ENCODE measurements at regions not wholly inside any gene's neighbourhood (a gene's known extent, or its start where the extent isn't known, plus 50 kb on each side); places are given as distances from the start of the nearest gene placed in this dataset.
"Not testable (repeated sequence)": the region's sequence is repeated elsewhere in the genome, so short reads cannot be mapped to it uniquely, and the experiment has no call there.

DNA sequence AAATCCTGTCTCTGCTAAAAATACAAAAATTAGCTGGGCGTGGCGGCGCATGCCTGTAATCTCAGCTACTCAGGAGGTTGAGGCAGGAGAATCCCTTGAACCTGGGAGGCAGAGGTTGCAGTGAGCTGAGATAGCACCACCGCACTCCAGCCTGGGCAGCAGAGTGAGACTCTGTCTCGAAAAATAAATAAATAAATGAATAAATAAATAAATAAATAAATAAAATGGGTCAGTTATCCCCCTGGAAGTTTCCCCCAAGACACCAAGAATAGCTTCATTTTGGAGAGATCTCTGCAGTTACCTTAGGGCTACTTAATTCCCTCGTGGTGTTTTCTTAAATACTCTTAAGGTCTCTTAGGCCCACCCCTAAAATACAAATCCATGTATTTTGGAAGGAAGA, 53.9 kb upstream of the ERO1B start:
- ATAC-seq; DNase-seq (ENCODE audit: low spot score); H3K9me2 ChIP-seq (ENCODE audit: insufficient read depth); H3K9me3 Mint-ChIP-seq; H3K4me1 Mint-ChIP-seq; H3K27ac Mint-ChIP-seq; H3K36me3 ChIP-seq (ENCODE audit: insufficient read depth); H3K4me3 Mint-ChIP-seq; H3K4me1 ChIP-seq (ENCODE audit: insufficient read depth); H3F3A ChIP-seq (replicated peaks; ENCODE audit: low read depth); H3K27me3 Mint-ChIP-seq (ENCODE audit: insufficient read depth, low read depth, poor library complexity); H3K36me3 Mint-ChIP-seq (ENCODE audit: low read depth); H2AFZ ChIP-seq; H3K4me3 ChIP-seq; H3K79me2 ChIP-seq (replicated peaks; ENCODE audit: insufficient read depth); H3K4me2 ChIP-seq; H3K27me3 ChIP-seq (ENCODE audit: insufficient read depth); H3K27ac ChIP-seq (ENCODE audit: low read depth); H4K20me1 ChIP-seq (replicated peaks; ENCODE audit: insufficient read depth): not testable (repeated sequence)

GRCh38 chr1:236334893-236335545, 53.3 kb upstream of the ERO1B start:
- no peaks in the 10 kb centered on the region for H3K36me3 ChIP-seq (ENCODE audit: insufficient read depth)
- no peaks in the 10 kb centered on the region for H3K79me2 ChIP-seq (replicated peaks; ENCODE audit: insufficient read depth)
- H3K27ac ChIP-seq (ENCODE audit: low read depth): no peak overlapping the region
- no peak overlapping the region for H2AFZ ChIP-seq
- H3K9me3 Mint-ChIP-seq: no peaks in the 10 kb centered on the region
- H3K27me3 ChIP-seq (ENCODE audit: insufficient read depth): no peaks in the 10 kb centered on the region
- no peak overlapping the region for H3K4me3 ChIP-seq
- H3K4me3 Mint-ChIP-seq: no peak overlapping the region
- H3K9me2 ChIP-seq (ENCODE audit: insufficient read depth): no peaks in the 10 kb centered on the region
- no peaks in the 10 kb centered on the region for H4K20me1 ChIP-seq (replicated peaks; ENCODE audit: insufficient read depth)
- no peak overlapping the region for H3K27ac Mint-ChIP-seq
- no peak for DNase-seq (ENCODE audit: low spot score)
- H3K36me3 Mint-ChIP-seq (ENCODE audit: low read depth): no peaks in the 10 kb centered on the region
- H3F3A ChIP-seq (replicated peaks; ENCODE audit: low read depth): no peaks in the 10 kb centered on the region
- no peaks in the 10 kb centered on the region for H3K4me1 Mint-ChIP-seq
- ATAC-seq: no peak
- no peaks in the 10 kb centered on the region for H3K27me3 Mint-ChIP-seq (ENCODE audit: insufficient read depth, low read depth, poor library complexity)
- H3K4me2 ChIP-seq: no peak overlapping the region
- H3K4me1 ChIP-seq (ENCODE audit: insufficient read depth): no peaks in the 10 kb centered on the region
- no peak for TF ChIP-seq JUNB (IDR thresholded peaks at IDR 0.05; ENCODE audit: unreplicated experiment)
- TF ChIP-seq ETS1 (IDR thresholded peaks at IDR 0.05): no peak
- no peak for TF ChIP-seq ZNF114 (CRISPR knock-in tag; IDR thresholded peaks at IDR 0.05)
- TF ChIP-seq ZNF331 (CRISPR knock-in tag; IDR thresholded peaks at IDR 0.05; ENCODE audit: low read depth): no peak
- TF ChIP-seq STAT1 (IDR thresholded peaks at IDR 0.05; ENCODE audit: unreplicated experiment): no peak
- TF ChIP-seq, protein P1, sequence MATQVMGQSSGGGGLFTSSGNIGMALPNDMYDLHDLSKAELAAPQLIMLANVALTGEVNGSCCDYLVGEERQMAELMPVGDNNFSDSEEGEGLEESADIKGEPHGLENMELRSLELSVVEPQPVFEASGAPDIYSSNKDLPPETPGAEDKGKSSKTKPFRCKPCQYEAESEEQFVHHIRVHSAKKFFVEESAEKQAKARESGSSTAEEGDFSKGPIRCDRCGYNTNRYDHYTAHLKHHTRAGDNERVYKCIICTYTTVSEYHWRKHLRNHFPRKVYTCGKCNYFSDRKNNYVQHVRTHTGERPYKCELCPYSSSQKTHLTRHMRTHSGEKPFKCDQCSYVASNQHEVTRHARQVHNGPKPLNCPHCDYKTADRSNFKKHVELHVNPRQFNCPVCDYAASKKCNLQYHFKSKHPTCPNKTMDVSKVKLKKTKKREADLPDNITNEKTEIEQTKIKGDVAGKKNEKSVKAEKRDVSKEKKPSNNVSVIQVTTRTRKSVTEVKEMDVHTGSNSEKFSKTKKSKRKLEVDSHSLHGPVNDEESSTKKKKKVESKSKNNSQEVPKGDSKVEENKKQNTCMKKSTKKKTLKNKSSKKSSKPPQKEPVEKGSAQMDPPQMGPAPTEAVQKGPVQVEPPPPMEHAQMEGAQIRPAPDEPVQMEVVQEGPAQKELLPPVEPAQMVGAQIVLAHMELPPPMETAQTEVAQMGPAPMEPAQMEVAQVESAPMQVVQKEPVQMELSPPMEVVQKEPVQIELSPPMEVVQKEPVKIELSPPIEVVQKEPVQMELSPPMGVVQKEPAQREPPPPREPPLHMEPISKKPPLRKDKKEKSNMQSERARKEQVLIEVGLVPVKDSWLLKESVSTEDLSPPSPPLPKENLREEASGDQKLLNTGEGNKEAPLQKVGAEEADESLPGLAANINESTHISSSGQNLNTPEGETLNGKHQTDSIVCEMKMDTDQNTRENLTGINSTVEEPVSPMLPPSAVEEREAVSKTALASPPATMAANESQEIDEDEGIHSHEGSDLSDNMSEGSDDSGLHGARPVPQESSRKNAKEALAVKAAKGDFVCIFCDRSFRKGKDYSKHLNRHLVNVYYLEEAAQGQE (IDR thresholded peaks at IDR 0.05; ENCODE audit: unreplicated experiment): no peak
- TF ChIP-seq POLR2AphosphoS5 (IDR thresholded peaks at IDR 0.05; ENCODE audit: low read depth): no peak
- no peak for TF ChIP-seq EZH2phosphoT487 (IDR thresholded peaks at IDR 0.05; ENCODE audit: unreplicated experiment)
- TF ChIP-seq EZH2 (IDR thresholded peaks at IDR 0.05; ENCODE audit: low read depth, unreplicated experiment): no peak
- TF ChIP-seq CTCF (conservative IDR thresholded peaks at IDR 0.05; ENCODE audit: low read depth in 2 of 2): no peak
